ENCODE measurements at regions not wholly inside any gene's neighbourhood (a gene's known extent, or its start where the extent isn't known, plus 50 kb on each side); places are given as distances from the start of the nearest gene placed in this dataset.

GRCh38 chr18:24801001-24801400 lies 340.6 kb downstream of the HRH4 start:
- H3K27ac Mint-ChIP-seq, result no peak overlapping the region
- H3K4me1 Mint-ChIP-seq, result no peaks in the 10 kb centered on the region
- POLR2A ChIA-PET, result no interaction called here
- DNase-seq, result no peak
- Histone ChIP-seq H3K9me3 (ENCODE audit: low read length) (no peaks in the 10 kb centered on the region), H3K36me3 (ENCODE audit: insufficient read depth, low read length) (no peaks in the 10 kb centered on the region), H3K4me3 (ENCODE audit: low read length) (no peak overlapping the region), H3K27me3 (ENCODE audit: insufficient read depth, low read length, poor library complexity, severe bottlenecking) (no peaks in the 10 kb centered on the region), H3K4me1 (ENCODE audit: insufficient read depth, low read length) (no peaks in the 10 kb centered on the region), H3K27ac (ENCODE audit: low read depth, low read length) (no peak overlapping the region)
- peaks cover 5 to 13% of the 10 kb centered on the region in 2 donors for H3K27me3 Mint-ChIP-seq
- no peak overlapping the region for H3K4me3 Mint-ChIP-seq
- no peaks in the 10 kb centered on the region for H3K36me3 Mint-ChIP-seq
- H3K9me3 Mint-ChIP-seq, result no peaks in the 10 kb centered on the region
- CTCF ChIA-PET, result no interaction called here

GRCh38 chr18:24802456-24802855 lies 342.0 kb downstream of the HRH4 start:
- no peak for DNase-seq
- Histone ChIP-seq H3K4me1 (ENCODE audit: insufficient read depth, low read length) (no peaks in the 10 kb centered on the region), H3K27me3 (ENCODE audit: insufficient read depth, low read length, poor library complexity, severe bottlenecking) (no peaks in the 10 kb centered on the region), H3K36me3 (ENCODE audit: insufficient read depth, low read length) (no peaks in the 10 kb centered on the region), H3K4me3 (ENCODE audit: low read length) (no peak overlapping the region), H3K27ac (ENCODE audit: low read depth, low read length) (no peak overlapping the region), H3K9me3 (ENCODE audit: low read length) (no peaks in the 10 kb centered on the region)
- Mint-ChIP-seq H3K27me3 (peaks cover 7 to 13% of the 10 kb centered on the region in 2 donors), H3K9me3 (peaks cover 0 to 4% (median under 1%) of the 10 kb centered on the region in 5 donors), H3K36me3 (no peaks in the 10 kb centered on the region), H3K4me1 (no peaks in the 10 kb centered on the region), H3K4me3 (no peak overlapping the region), H3K27ac (no peak overlapping the region)
- CTCF ChIA-PET, result no interaction called here
- POLR2A ChIA-PET, result no interaction called here

- Mint-ChIP-seq H3K36me3 (no peaks in the 10 kb centered on the region), H3K27me3 (peaks cover 6 to 8% of the 10 kb centered on the region in 2 donors), H3K4me3 (no peak overlapping the region), H3K27ac (no peak overlapping the region), H3K9me3 (peaks cover 0 to 12% (median 4%) of the 10 kb centered on the region in 5 donors), H3K4me1 (no peaks in the 10 kb centered on the region)
- Histone ChIP-seq H3K27ac (ENCODE audit: low read depth, low read length) (no peak overlapping the region), H3K36me3 (ENCODE audit: insufficient read depth, low read length) (no peaks in the 10 kb centered on the region), H3K27me3 (ENCODE audit: insufficient read depth, low read length, poor library complexity, severe bottlenecking) (no peaks in the 10 kb centered on the region), H3K9me3 (ENCODE audit: low read length) (no peaks in the 10 kb centered on the region), H3K4me1 (ENCODE audit: insufficient read depth, low read length) (no peaks in the 10 kb centered on the region), H3K4me3 (ENCODE audit: low read length) (no peak overlapping the region)
- CTCF ChIA-PET, result no interaction called here
- DNase-seq, result no peak
- POLR2A ChIA-PET, result no interaction called here
These were observed 344.7 kb downstream of the HRH4 start for GRCh38 chr18:24805156-24805555.

- POLR2A ChIA-PET, result no interaction called here
These were observed 348.9 kb downstream of the HRH4 start for GRCh38 chr18:24809173-24809950.

GRCh38 chr18:24810561-24811305 lies 350.3 kb downstream of the HRH4 start:
- H3K4me3 Mint-ChIP-seq, result no peak overlapping the region
- no peaks in the 10 kb centered on the region for H3K4me1 Mint-ChIP-seq
- no peak for DNase-seq
- H3K27me3 ChIP-seq (ENCODE audit: insufficient read depth, low read length, poor library complexity, severe bottlenecking), result no peaks in the 10 kb centered on the region
- H3K27me3 Mint-ChIP-seq, result peaks cover 6% of the 10 kb centered on the region in 2 donors
- H3K4me1 ChIP-seq (ENCODE audit: insufficient read depth, low read length), result no peaks in the 10 kb centered on the region
- H3K9me3 ChIP-seq (ENCODE audit: low read length), result no peaks in the 10 kb centered on the region
- no peak overlapping the region for H3K4me3 ChIP-seq (ENCODE audit: low read length)
- peaks cover 0 to 2% (median 0%) of the 10 kb centered on the region in 3 donors for H3K36me3 Mint-ChIP-seq
- H3K9me3 Mint-ChIP-seq, result peaks cover 0 to 12% (median 4%) of the 10 kb centered on the region in 5 donors
- ChIA-PET CTCF (no interaction called here), POLR2A (no interaction called here)
- no peaks in the 10 kb centered on the region for H3K36me3 ChIP-seq (ENCODE audit: insufficient read depth, low read length)
- no peak overlapping the region for H3K27ac Mint-ChIP-seq
- no peak overlapping the region for H3K27ac ChIP-seq (ENCODE audit: low read depth, low read length)

More at GRCh38 chr18:24809173-24809950, 348.9 kb downstream of the HRH4 start:
- peaks cover 0 to 12% (median 4%) of the 10 kb centered on the region in 5 donors for H3K9me3 Mint-ChIP-seq
- no peak overlapping the region for H3K27ac Mint-ChIP-seq
- CTCF ChIA-PET, result no interaction called here
- H3K36me3 ChIP-seq (ENCODE audit: insufficient read depth, low read length), result no peaks in the 10 kb centered on the region
- H3K36me3 Mint-ChIP-seq, result peaks cover 0 to 2% (median 0%) of the 10 kb centered on the region in 3 donors
- no peak overlapping the region for H3K4me3 ChIP-seq (ENCODE audit: low read length)
- peaks cover 0 to 6% of the 10 kb centered on the region in 2 donors for H3K27me3 Mint-ChIP-seq
- DNase-seq, result no peak
- H3K9me3 ChIP-seq (ENCODE audit: low read length), result no peaks in the 10 kb centered on the region
- H3K4me1 ChIP-seq (ENCODE audit: insufficient read depth, low read length), result no peaks in the 10 kb centered on the region
- H3K4me3 Mint-ChIP-seq, result no peak overlapping the region
- H3K27me3 ChIP-seq (ENCODE audit: insufficient read depth, low read length, poor library complexity, severe bottlenecking), result no peaks in the 10 kb centered on the region
- no peaks in the 10 kb centered on the region for H3K4me1 Mint-ChIP-seq
- H3K27ac ChIP-seq (ENCODE audit: low read depth, low read length), result no peak overlapping the region

- no peaks in the 10 kb centered on the region for H3K27me3 ChIP-seq (ENCODE audit: insufficient read depth, low read length, poor library complexity, severe bottlenecking)
- no peak overlapping the region for H3K4me3 Mint-ChIP-seq
- no peak overlapping the region for H3K27ac ChIP-seq (ENCODE audit: low read depth, low read length)
- no peak overlapping the region for H3K4me3 ChIP-seq (ENCODE audit: low read length)
- ChIA-PET POLR2A (no interaction called here), CTCF (no interaction called here)
- H3K4me1 Mint-ChIP-seq, result no peaks in the 10 kb centered on the region
- no peak for DNase-seq
- no peaks in the 10 kb centered on the region for H3K9me3 ChIP-seq (ENCODE audit: low read length)
- no peak overlapping the region for H3K27ac Mint-ChIP-seq
- peaks cover 0 to 2% (median 0%) of the 10 kb centered on the region in 3 donors for H3K36me3 Mint-ChIP-seq
- no peaks in the 10 kb centered on the region for H3K36me3 ChIP-seq (ENCODE audit: insufficient read depth, low read length)
- no peaks in the 10 kb centered on the region for H3K4me1 ChIP-seq (ENCODE audit: insufficient read depth, low read length)
- peaks cover 0 to 12% (median 2%) of the 10 kb centered on the region in 5 donors for H3K9me3 Mint-ChIP-seq
- H3K27me3 Mint-ChIP-seq, result peaks cover 3 to 6% of the 10 kb centered on the region in 2 donors
These were observed 351.7 kb downstream of the HRH4 start for GRCh38 chr18:24811950-24812681.

- H3K4me3 Mint-ChIP-seq, result no peak overlapping the region
- Histone ChIP-seq H3K4me1 (ENCODE audit: insufficient read depth, low read length) (no peaks in the 10 kb centered on the region), H3K4me3 (ENCODE audit: low read length) (no peak overlapping the region), H3K9me3 (ENCODE audit: low read length) (no peaks in the 10 kb centered on the region), H3K27ac (ENCODE audit: low read depth, low read length) (no peak overlapping the region), H3K27me3 (ENCODE audit: insufficient read depth, low read length, poor library complexity, severe bottlenecking) (no peaks in the 10 kb centered on the region), H3K36me3 (ENCODE audit: insufficient read depth, low read length) (no peaks in the 10 kb centered on the region)
- H3K9me3 Mint-ChIP-seq, result peaks cover 0 to 1% (median 0%) of the 10 kb centered on the region in 5 donors
- H3K4me1 Mint-ChIP-seq, result no peaks in the 10 kb centered on the region
- peaks cover 2 to 6% of the 10 kb centered on the region in 2 donors for H3K27me3 Mint-ChIP-seq
- DNase-seq, result no peak
- POLR2A ChIA-PET, result no interaction called here
- H3K36me3 Mint-ChIP-seq, result peaks cover 0 to 2% (median 0%) of the 10 kb centered on the region in 3 donors
- CTCF ChIA-PET, result no interaction called here
- no peak overlapping the region for H3K27ac Mint-ChIP-seq
These were observed 354.1 kb downstream of the HRH4 start for GRCh38 chr18:24814521-24814920.

- Mint-ChIP-seq H3K27ac (no peak overlapping the region), H3K36me3 (peaks cover 0 to 2% (median 0%) of the 10 kb centered on the region in 3 donors), H3K9me3 (peaks cover 0 to 2% (median 0%) of the 10 kb centered on the region in 5 donors), H3K4me1 (no peaks in the 10 kb centered on the region), H3K4me3 (no peak overlapping the region), H3K27me3 (peaks cover 0 to 8% of the 10 kb centered on the region in 2 donors)
- no peaks in the 10 kb centered on the region for H3K27me3 ChIP-seq (ENCODE audit: insufficient read depth, low read length, poor library complexity, severe bottlenecking)
- H3K4me1 ChIP-seq (ENCODE audit: insufficient read depth, low read length), result no peaks in the 10 kb centered on the region
- POLR2A ChIA-PET, result no interaction called here
- no peak for DNase-seq
- no peak overlapping the region for H3K4me3 ChIP-seq (ENCODE audit: low read length)
- H3K36me3 ChIP-seq (ENCODE audit: insufficient read depth, low read length), result no peaks in the 10 kb centered on the region
- CTCF ChIA-PET, result no interaction called here
- no peaks in the 10 kb centered on the region for H3K9me3 ChIP-seq (ENCODE audit: low read length)
- no peak overlapping the region for H3K27ac ChIP-seq (ENCODE audit: low read depth, low read length)
These were observed 356.7 kb downstream of the HRH4 start for GRCh38 chr18:24817150-24817549.

Measured in CD8-positive, alpha-beta memory T cell (primary cell).